ENCODE measurements at regions not wholly inside any gene's neighbourhood (a gene's known extent, or its start where the extent isn't known, plus 50 kb on each side); places are given as distances from the start of the nearest gene placed in this dataset.
"Not testable (repeated sequence)": the region's sequence is repeated elsewhere in the genome, so short reads cannot be mapped to it uniquely, and the experiment has no call there.

DNA sequence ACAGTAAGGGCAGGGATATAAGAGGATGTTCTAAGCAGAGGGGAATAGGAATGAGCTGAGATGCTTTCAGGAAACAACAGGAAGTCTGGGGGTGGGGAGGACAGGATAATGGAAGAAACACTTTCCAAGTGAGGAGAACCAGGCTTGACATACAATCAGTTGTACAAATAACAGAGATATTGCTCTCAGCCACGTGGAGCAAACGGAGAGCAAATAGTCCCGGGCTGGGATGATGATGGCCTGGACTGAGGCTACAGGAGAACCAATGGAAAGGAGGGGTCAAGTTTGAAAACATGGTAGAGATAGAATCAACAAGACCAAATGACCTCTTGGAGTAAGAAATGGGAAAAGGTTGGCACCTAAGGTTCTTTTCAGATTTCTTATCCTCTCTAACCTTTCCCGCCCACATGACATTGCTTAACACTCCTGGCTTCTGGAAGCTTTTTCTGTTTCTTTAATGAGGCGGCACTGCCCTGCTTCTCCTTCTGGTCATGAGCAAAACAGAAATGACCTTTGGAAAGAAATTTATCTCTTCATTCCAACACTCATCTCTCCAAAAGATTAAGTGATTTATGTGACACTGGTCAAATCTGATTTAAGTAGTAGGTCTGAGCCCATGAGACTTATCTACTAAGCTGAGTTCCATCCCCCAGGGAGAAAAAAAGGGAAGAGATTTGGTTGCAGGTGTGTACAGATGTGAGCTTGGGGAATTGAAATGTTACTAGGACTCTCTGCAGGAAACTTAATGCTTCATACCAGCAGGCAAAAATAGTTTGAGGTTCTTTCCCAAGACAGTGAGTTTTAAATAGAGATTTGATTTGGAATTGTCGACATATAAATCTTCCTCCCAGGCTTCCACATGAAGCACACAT, 442.9 kb upstream of the HNRNPA3 start:
- no peak for DNase-seq
- H3K36me3 ChIP-seq: no peaks in the 10 kb centered on the region
- no peaks in the 10 kb centered on the region for H3K9me3 ChIP-seq
- no peaks in the 10 kb centered on the region for H3K27me3 ChIP-seq
- H3K4me3 ChIP-seq: no peak overlapping the region

GRCh38 chr2:176772816-176773215, 439.8 kb upstream of the HNRNPA3 start:
- no peak for DNase-seq
- H3K4me3 ChIP-seq: no peak overlapping the region
- no peaks in the 10 kb centered on the region for H3K9me3 ChIP-seq
- H3K27me3 ChIP-seq: no peaks in the 10 kb centered on the region
- no peaks in the 10 kb centered on the region for H3K36me3 ChIP-seq

GRCh38 chr2:176774766-176775451, 437.7 kb upstream of the HNRNPA3 start:
- Histone ChIP-seq H3K4me3 (no peak overlapping the region), H3K9me3 (no peaks in the 10 kb centered on the region), H3K36me3 (no peaks in the 10 kb centered on the region), H3K27me3 (no peaks in the 10 kb centered on the region)
- DNase-seq: no peak

- Histone ChIP-seq H3K9me3 (no peaks in the 10 kb centered on the region), H3K4me3 (no peak overlapping the region), H3K27me3 (no peaks in the 10 kb centered on the region), H3K36me3 (no peaks in the 10 kb centered on the region)
- DNase-seq: no peak
Measured at GRCh38 chr2:176777262-176777661, 435.3 kb upstream of the HNRNPA3 start.

DNA sequence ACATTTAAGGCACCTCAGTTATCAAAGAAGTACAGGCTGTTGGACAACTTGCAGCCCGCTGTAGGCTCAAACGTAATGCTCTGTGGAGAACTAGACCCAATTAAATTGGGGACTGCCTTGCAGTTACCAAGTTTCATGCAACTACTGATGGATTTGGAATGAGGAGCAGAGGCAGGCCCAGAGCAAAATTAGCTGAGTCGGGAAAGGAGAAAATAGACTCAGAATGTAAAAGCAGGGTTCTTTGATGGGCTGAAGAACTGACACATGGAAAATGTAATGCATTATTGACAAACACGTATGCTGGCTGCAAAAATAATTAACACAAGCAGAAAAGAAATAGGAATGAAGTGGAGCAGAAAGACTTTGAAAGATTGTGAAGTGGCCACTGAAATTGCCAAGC, 432.7 kb upstream of the HNRNPA3 start:
- no peaks in the 10 kb centered on the region for H3K27me3 ChIP-seq
- H3K4me3 ChIP-seq: no peak overlapping the region
- no peaks in the 10 kb centered on the region for H3K36me3 ChIP-seq
- DNase-seq: no peak
- H3K9me3 ChIP-seq: no peaks in the 10 kb centered on the region

GRCh38 chr2:176780348-176780747, 432.2 kb upstream of the HNRNPA3 start:
- no peak overlapping the region for H3K4me3 ChIP-seq

GRCh38 chr2:176781570-176782217, 430.9 kb upstream of the HNRNPA3 start:
- Histone ChIP-seq H3K36me3 (no peaks in the 10 kb centered on the region), H3K4me3 (no peak overlapping the region), H3K27me3 (no peaks in the 10 kb centered on the region), H3K9me3 (no peaks in the 10 kb centered on the region)
- no peak for DNase-seq

More at GRCh38 chr2:176780348-176780747, 432.2 kb upstream of the HNRNPA3 start:
- DNase-seq: no peak
- H3K9me3 ChIP-seq: no peaks in the 10 kb centered on the region
- H3K27me3 ChIP-seq: no peaks in the 10 kb centered on the region
- no peaks in the 10 kb centered on the region for H3K36me3 ChIP-seq

GRCh38 chr2:176784633-176785200, 427.9 kb upstream of the HNRNPA3 start:
- no peak for DNase-seq
- no peaks in the 10 kb centered on the region for H3K27me3 ChIP-seq
- no peaks in the 10 kb centered on the region for H3K36me3 ChIP-seq
- H3K9me3 ChIP-seq: no peaks in the 10 kb centered on the region
- H3K4me3 ChIP-seq: no peak overlapping the region

GRCh38 chr2:176789751-176790150, 422.8 kb upstream of the HNRNPA3 start:
- Histone ChIP-seq H3K9me3 (no peaks in the 10 kb centered on the region), H3K27me3 (no peaks in the 10 kb centered on the region), H3K36me3 (no peaks in the 10 kb centered on the region), H3K4me3 (no peak overlapping the region)
- DNase-seq: no peak

DNA sequence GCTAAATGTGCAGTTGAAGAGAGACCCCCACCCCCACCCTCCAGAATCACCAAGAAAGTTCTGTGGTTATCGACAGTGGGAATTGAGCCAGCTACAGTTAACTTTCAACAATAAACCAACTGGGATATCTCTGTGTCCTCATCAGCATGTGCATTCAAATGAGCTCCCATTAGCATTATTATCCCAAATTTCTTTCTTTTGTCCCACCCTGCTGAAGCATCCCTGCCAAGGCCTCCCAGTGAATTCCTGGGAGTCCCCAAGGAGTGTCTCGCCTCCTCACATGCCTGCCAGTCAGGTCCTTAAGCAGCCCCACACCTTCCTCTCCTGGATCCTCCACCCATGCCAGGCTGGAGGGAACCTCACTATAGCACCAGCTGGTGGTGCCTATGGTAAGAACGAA, 422.1 kb upstream of the HNRNPA3 start:
- H3K9me3 ChIP-seq: no peaks in the 10 kb centered on the region
- H3K4me3 ChIP-seq: no peak overlapping the region
- no peaks in the 10 kb centered on the region for H3K27me3 ChIP-seq
- H3K36me3 ChIP-seq: no peaks in the 10 kb centered on the region
- DNase-seq: no peak

DNA sequence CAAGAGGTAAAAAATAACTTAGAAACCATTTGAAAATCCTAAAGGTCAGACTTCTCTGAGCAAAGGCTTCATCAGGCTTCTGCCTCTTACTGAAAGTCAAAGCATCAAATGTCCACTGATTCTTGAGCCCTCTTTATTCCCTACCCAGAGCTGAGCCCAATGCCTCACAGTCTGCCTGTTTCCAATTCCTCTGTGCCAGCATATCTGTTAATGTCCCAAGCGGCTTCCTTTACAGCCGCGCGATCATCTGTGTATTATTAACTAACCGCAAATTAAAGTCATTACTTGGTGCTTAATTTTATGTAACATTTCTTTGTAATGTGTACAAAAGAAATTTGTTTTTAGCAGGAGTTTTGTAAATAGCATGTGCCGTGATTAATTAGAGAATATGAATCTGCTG, 418.8 kb upstream of the HNRNPA3 start:
- no peak overlapping the region for H3K4me3 ChIP-seq
- H3K27me3 ChIP-seq: no peaks in the 10 kb centered on the region
- no peaks in the 10 kb centered on the region for H3K36me3 ChIP-seq
- no peaks in the 10 kb centered on the region for H3K9me3 ChIP-seq
- no peak for DNase-seq

DNA sequence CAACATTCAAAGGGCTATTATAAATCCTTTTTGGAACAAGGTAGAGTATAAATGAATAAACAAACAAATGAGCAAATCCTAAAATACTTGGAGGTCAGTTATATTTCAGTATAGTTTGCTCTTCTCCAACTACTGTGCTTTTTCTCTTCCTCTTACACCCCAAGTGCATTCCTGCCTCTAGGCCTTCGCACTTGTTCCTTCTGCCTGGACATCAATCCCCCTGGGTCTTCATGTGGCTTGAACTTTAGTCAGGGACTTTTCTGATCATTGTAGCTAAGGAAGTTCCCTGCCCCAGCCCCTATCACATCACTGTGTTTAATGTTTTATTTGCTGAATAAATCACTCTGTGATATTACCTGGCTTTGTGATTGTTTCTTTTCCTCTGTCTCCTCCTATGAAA, 418.2 kb upstream of the HNRNPA3 start:
- Histone ChIP-seq H3K9me3 (no peaks in the 10 kb centered on the region), H3K36me3 (no peaks in the 10 kb centered on the region), H3K27me3 (no peaks in the 10 kb centered on the region), H3K4me3 (no peak overlapping the region)
- no peak for DNase-seq

DNA sequence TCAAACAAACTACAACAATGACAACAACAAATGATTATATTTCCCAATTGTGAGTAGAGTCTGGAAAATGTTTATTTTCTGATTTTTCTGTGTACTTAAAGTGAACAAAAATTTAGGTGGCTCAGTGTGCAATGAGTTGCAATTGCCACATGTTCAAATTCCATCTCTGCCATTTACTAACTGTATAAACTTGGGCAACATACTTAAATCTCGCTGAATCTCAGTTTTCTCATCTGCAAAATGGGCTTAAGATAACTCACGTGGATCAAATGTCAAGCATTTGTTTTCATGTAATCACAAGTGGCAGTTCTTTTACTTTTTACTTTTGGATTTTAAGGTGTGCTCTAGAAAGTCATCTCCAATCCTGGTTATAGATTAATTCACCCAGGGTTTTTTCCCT, 416.8 kb upstream of the HNRNPA3 start:
- DNase-seq: no peak
- H3K4me3 ChIP-seq: no peak overlapping the region
- H3K27me3 ChIP-seq: no peaks in the 10 kb centered on the region
- no peaks in the 10 kb centered on the region for H3K36me3 ChIP-seq
- H3K9me3 ChIP-seq: no peaks in the 10 kb centered on the region

GRCh38 chr2:176796677-176797076, 415.9 kb upstream of the HNRNPA3 start:
- not testable (repeated sequence) for H3K36me3 ChIP-seq, H3K4me3 ChIP-seq, DNase-seq, H3K27me3 ChIP-seq, H3K9me3 ChIP-seq

DNA sequence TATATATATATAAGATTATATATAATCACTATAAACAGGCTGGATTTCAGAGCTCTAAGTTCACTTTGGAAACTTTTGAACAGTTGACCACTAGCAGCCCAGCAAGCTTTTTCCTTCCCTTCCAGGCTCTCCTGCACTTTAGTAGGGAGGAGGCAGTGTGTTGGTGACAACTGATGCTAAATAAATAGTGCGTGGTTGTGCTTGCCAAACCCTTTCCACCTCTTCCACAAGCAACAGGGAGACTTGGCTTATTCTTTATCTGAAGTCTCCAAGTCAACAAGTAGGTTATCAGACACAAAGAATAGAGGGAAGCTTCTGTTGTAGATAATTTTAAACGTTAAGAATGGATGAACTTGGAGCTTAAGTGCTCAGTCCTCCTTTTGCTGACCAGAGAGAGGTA, 408.2 kb upstream of the HNRNPA3 start:
- Histone ChIP-seq H3K4me3 (no peak overlapping the region), H3K9me3 (no peaks in the 10 kb centered on the region), H3K36me3 (no peaks in the 10 kb centered on the region), H3K27me3 (no peaks in the 10 kb centered on the region)
- DNase-seq: no peak

GRCh38 chr2:176805345-176805744, 407.2 kb upstream of the HNRNPA3 start:
- no peaks in the 10 kb centered on the region for H3K36me3 ChIP-seq
- no peaks in the 10 kb centered on the region for H3K9me3 ChIP-seq
- no peak overlapping the region for H3K4me3 ChIP-seq
- DNase-seq: no peak
- no peaks in the 10 kb centered on the region for H3K27me3 ChIP-seq

DNA sequence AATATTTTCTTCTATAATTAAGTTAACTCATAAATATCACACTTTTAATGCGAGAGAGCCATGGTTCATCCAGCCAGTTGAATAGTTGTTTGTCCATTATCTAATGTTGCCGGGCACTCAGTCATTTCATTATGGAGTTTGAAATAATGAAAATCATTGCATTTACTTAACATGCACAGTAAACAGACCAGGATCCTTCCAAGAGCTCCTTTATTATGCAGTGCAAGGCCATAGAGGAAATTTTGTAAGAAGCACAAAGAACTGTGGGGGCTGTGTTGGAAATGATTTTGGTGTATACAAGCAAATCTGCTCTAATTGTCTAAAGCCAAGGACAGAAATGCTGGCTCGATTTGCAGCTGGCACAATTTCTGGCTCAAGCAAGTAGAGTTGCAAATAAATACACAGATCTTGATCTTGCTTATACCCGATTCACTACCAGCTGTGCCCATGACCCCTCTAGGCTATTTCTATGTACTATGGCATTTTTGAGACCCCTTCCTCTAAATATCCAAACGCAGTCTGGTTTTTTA, 400.3 kb upstream of the HNRNPA3 start:
- H3K27me3 ChIP-seq: no peaks in the 10 kb centered on the region

More for the DNA sequence above, 400.3 kb upstream of the HNRNPA3 start:
- H3K36me3 ChIP-seq: no peaks in the 10 kb centered on the region
- H3K9me3 ChIP-seq: no peaks in the 10 kb centered on the region
- no peak for DNase-seq
- no peak overlapping the region for H3K4me3 ChIP-seq
